GM12875 (cell line): ENCODE measurements at regions not wholly inside any gene's neighbourhood (a gene's known extent, or its start where the extent isn't known, plus 50 kb on each side); places are given as distances from the start of the nearest gene placed in this dataset.

Experiments used
- H3K4me3 ChIP-seq: one replicate; pipeline ENCODE4 v1.5.1; 2011; ENCODE audit warnings: low read depth, low read length, control low read depth
- TF ChIP-seq, protein P1 (sequence below): IDR thresholded peaks from 2 replicates; pipeline ENCODE4 v1.5.1; 2011; ENCODE audit warnings: low read depth, mild to moderate bottlenecking, control low read depth, inconsistent platforms, low read length, moderate library complexity, borderline replicate concordance; ENCODE audit not compliant: insufficient read depth

DNA sequence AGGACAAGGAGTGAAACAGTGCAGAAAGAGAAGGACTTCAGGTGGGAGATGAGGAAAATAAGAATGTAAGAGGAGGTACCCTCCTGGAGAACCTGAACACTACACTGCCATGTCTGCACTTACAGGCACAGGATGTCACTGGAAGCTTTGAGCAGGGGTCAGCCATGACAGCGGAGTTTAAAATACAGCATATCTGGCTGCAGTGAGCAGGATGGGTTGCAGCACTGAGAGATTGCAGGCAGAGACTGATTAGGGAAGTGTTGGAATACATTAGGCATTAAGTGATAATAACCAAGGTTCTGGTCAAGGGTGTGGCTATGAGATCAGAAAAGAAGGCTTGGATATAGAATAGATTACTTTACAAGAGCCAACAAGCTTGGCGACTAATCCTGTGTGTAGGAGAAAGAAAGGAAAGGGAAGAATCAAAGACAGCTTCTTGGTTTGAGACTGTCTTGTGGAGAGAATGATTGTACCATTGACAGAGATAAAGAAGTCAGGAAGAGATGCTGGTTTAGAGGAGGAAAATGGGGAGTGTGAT, 171.1 kb upstream of the RBMS1 start:
- TF ChIP-seq, protein P1, sequence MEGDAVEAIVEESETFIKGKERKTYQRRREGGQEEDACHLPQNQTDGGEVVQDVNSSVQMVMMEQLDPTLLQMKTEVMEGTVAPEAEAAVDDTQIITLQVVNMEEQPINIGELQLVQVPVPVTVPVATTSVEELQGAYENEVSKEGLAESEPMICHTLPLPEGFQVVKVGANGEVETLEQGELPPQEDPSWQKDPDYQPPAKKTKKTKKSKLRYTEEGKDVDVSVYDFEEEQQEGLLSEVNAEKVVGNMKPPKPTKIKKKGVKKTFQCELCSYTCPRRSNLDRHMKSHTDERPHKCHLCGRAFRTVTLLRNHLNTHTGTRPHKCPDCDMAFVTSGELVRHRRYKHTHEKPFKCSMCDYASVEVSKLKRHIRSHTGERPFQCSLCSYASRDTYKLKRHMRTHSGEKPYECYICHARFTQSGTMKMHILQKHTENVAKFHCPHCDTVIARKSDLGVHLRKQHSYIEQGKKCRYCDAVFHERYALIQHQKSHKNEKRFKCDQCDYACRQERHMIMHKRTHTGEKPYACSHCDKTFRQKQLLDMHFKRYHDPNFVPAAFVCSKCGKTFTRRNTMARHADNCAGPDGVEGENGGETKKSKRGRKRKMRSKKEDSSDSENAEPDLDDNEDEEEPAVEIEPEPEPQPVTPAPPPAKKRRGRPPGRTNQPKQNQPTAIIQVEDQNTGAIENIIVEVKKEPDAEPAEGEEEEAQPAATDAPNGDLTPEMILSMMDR: no peak
- no peak overlapping the region for H3K4me3 ChIP-seq

DNA sequence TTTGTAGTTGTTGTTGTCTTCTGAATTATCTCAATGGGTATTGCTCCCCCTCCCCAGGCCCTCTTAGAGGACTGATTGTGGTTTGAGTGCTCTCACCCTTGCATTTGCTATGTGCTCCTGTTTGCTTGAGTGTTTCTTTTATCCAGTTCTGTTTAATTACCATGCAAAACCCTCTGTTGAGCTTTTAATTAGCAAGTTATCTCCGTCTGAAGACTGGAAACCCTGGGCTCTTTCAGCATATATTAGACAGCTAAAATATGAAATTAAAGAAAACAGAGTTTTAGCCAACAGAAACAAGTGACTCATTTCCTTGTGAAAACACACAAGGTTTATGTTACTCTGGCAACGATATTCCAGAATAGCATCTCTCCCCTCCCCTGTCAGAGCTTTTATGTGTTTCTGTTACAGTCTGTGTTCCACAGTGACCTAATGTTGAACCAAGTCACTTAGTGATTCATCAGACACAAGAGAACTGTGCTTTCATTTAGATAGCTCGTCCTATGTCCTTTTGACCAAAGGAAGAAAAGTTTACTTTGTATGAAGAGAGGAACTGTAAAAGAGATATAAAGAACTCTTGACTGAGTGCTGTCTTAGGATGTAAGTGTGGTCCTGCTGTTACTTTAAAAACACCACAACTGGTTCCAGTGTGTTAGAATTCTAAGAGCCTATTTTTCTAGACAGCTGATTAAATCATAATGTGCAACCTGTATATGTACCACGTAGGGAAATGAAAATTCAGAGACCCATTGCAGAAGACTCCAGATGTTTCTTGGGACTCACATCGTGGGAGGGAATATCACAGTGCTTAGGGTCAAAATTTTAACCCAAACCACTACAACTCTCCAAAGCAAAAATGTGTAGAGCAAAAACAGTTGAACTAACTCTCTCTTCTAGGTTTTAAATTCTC, 172.8 kb upstream of the RBMS1 start:
- TF ChIP-seq, protein P1: no peak
- H3K4me3 ChIP-seq: no peak overlapping the region

DNA sequence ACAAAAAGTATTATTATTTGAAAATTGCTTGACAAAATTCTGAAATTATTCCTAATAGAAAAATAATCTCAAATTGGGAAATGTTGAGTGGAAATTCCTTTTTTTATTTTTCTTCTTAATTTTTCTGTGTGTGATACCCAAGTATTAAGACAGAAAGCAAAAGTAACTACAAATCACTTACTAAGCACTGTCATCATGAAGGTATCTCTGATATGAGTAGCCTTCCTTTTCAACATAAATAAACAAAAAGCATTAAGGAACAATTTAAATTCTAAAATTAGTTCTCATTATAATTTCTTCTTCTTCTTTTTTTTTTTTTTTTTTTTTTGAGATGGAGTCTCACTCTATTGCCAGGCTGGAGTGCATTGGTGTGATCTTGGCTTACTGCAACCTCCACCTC, 174.2 kb upstream of the RBMS1 start:
- TF ChIP-seq, protein P1: no peak
- no peak overlapping the region for H3K4me3 ChIP-seq

DNA sequence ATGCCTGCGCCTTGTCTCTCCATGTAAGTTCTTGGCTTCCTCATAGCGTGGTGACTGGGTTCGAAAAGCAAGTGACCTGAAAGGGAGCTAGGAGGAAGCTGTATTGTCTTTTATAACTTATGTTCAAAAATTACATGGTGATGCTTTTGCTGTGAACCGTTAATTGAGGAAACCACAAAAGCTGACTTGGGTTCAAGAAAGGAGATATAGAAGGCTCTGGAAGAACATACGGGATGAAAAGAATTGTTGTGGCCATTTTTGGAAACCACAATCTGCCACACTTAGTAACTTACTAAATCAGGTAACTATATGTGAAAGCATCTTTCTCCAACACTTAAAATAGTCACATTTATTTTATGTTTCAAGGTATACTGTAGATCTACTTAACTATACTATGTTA, 177.0 kb upstream of the RBMS1 start:
- TF ChIP-seq, protein P1: no peak
- H3K4me3 ChIP-seq: no peak overlapping the region

DNA sequence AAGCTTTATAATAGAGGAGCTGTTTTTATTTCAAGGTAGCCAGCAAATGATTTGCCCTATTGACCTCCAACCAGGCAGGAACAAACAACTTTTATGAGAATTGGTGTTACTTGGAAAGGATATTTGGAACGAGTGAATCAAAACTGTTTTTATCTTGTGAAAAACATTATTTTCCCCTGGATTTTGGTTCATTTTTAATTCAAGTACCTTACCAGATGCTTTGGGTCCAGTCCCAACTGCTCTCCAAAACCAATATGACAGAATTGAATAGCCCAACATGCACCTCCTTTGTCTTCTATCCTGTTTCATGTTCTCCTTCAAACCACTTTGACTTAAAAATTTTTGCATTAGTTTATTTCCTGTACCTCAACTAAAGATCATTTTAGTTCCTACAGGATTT, 178.6 kb upstream of the RBMS1 start:
- TF ChIP-seq, protein P1: no peak
- H3K4me3 ChIP-seq: no peak overlapping the region

DNA sequence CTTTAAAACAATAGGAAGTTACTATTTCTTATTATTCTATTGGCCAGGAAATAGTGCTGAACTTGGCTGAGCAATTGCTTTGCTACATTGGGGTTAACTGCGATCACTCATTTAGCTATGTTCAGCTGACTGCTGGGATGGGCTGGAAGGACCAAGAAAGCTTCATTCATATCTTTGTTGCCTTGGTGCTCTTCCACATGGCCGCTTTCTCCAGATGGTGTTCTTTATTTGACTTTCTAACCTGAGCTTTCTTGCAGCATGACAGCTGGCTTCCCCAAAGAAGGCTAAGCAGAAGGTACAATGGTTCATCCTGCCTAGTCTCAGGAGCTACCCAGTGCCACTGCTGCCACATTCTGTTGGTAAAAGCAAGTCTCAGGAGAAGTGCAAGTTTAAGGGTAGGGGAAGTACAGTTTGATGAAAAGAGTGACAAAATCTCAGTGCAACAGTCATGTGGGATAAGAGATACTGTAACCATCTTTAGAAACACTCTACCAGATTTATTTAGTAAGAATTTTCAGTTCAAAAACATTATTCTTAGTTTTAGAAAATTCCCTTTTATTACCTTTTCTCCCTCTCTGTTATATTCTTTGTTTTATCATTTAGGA, 180.6 kb upstream of the RBMS1 start:
- TF ChIP-seq, protein P1: no peak

More for the DNA sequence above, 180.6 kb upstream of the RBMS1 start:
- no peak overlapping the region for H3K4me3 ChIP-seq
